ENCODE measurements at regions not wholly inside any gene's neighbourhood (a gene's known extent, or its start where the extent isn't known, plus 50 kb on each side); places are given as distances from the start of the nearest gene placed in this dataset.
"Not testable (repeated sequence)": the region's sequence is repeated elsewhere in the genome, so short reads cannot be mapped to it uniquely, and the experiment has no call there.

- H3K4me3 ChIP-seq (ENCODE audit: extremely low read depth, insufficient read depth, low read length, poor library complexity, severe bottlenecking) = no peak overlapping the region
- no peak overlapping the region for H3K27ac ChIP-seq (ENCODE audit: low read depth, low read length, severe bottlenecking)
- no peaks in the 10 kb centered on the region for H3K4me1 ChIP-seq (ENCODE audit: control insufficient read depth, insufficient read depth, low read length, poor library complexity, severe bottlenecking)
- no peaks in the 10 kb centered on the region for H3K36me3 ChIP-seq (ENCODE audit: control insufficient read depth, insufficient read depth, low read length)
- H3K9me3 ChIP-seq (ENCODE audit: control insufficient read depth, low read length) = no peaks in the 10 kb centered on the region
These were observed 123.6 kb upstream of the NR3C2 start for GRCh38 chr4:148565801-148566200.

GRCh38 chr4:148563684-148564083 is 121.5 kb upstream of the NR3C2 start:
- WGBS, 2 experiments (ENCODE audit: insufficient coverage in 2 of 2) = no CpG with 5 or more reads among the region's 3 CpGs

GRCh38 chr4:148561467-148561866 is 119.3 kb upstream of the NR3C2 start:
- no peaks in the 10 kb centered on the region for H3K36me3 ChIP-seq (ENCODE audit: control insufficient read depth, insufficient read depth, low read length)
- WGBS, 2 experiments (ENCODE audit: insufficient coverage in 2 of 2) = no CpG with 5 or more reads among the region's 1 CpG
- H3K4me1 ChIP-seq (ENCODE audit: control insufficient read depth, insufficient read depth, low read length, poor library complexity, severe bottlenecking) = no peaks in the 10 kb centered on the region
- H3K27ac ChIP-seq (ENCODE audit: low read depth, low read length, severe bottlenecking) = no peak overlapping the region
- H3K9me3 ChIP-seq (ENCODE audit: control insufficient read depth, low read length) = no peaks in the 10 kb centered on the region
- H3K4me3 ChIP-seq (ENCODE audit: extremely low read depth, insufficient read depth, low read length, poor library complexity, severe bottlenecking) = no peak overlapping the region

More at GRCh38 chr4:148563684-148564083, 121.5 kb upstream of the NR3C2 start:
- no peaks in the 10 kb centered on the region for H3K4me1 ChIP-seq (ENCODE audit: control insufficient read depth, insufficient read depth, low read length, poor library complexity, severe bottlenecking)
- no peaks in the 10 kb centered on the region for H3K9me3 ChIP-seq (ENCODE audit: control insufficient read depth, low read length)
- H3K4me3 ChIP-seq (ENCODE audit: extremely low read depth, insufficient read depth, low read length, poor library complexity, severe bottlenecking) = no peak overlapping the region
- H3K27ac ChIP-seq (ENCODE audit: low read depth, low read length, severe bottlenecking) = no peak overlapping the region
- H3K36me3 ChIP-seq (ENCODE audit: control insufficient read depth, insufficient read depth, low read length) = no peaks in the 10 kb centered on the region

DNA sequence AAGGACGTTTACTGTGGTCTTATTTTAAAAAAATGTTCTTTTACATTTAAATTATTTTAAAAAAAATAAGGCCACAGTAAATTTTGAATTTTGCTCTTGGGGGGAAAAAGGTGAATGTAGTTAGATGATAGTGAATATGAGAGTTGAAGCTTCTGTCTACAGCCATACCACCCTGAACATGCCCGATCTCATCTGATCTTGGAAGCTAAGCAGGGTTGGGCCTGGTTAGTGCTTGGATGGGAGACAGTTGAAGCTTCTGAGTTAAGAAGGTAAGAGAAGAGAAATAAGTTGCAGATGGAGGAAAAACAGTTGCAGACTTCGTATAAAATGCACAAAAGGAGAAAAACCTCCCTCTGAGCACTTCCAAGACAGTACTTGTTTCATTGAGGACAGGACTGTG is 115.6 kb upstream of the NR3C2 start:
- Histone ChIP-seq H3K27ac (ENCODE audit: low read depth, low read length, severe bottlenecking) (no peak overlapping the region), H3K9me3 (ENCODE audit: control insufficient read depth, low read length) (no peaks in the 10 kb centered on the region), H3K4me3 (ENCODE audit: extremely low read depth, insufficient read depth, low read length, poor library complexity, severe bottlenecking) (no peak overlapping the region), H3K36me3 (ENCODE audit: control insufficient read depth, insufficient read depth, low read length) (no peaks in the 10 kb centered on the region), H3K4me1 (ENCODE audit: control insufficient read depth, insufficient read depth, low read length, poor library complexity, severe bottlenecking) (no peaks in the 10 kb centered on the region)
- WGBS, 2 experiments (ENCODE audit: insufficient coverage in 2 of 2) = no CpG with 5 or more reads among the region's 3 CpGs

DNA sequence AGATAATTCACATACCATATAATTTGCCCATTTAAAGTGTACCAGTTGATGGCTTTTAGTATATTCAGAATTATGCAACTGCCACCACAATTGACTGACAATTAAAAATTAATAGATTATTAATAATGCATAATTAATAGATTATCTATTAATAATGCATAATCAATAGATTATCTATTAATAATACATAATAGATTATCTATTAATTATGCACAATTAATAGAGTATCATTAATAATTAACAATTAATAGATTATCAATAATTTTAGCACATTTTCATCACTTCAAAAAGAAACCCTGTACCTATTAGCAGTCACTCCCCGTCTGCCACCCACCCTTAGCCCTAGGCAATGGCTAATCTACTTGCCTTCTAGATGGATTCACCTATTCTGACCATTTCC is 108.6 kb upstream of the NR3C2 start:
- Histone ChIP-seq H3K27ac (ENCODE audit: low read depth, low read length, severe bottlenecking) (no peak overlapping the region), H3K9me3 (ENCODE audit: control insufficient read depth, low read length) (no peaks in the 10 kb centered on the region), H3K36me3 (ENCODE audit: control insufficient read depth, insufficient read depth, low read length) (no peaks in the 10 kb centered on the region), H3K4me3 (ENCODE audit: extremely low read depth, insufficient read depth, low read length, poor library complexity, severe bottlenecking) (no peak overlapping the region), H3K4me1 (ENCODE audit: control insufficient read depth, insufficient read depth, low read length, poor library complexity, severe bottlenecking) (no peaks in the 10 kb centered on the region)
- 92 to 100% methylated on average over 1 of the region's 1 CpG for WGBS, 2 experiments (ENCODE audit: insufficient coverage in 2 of 2)

GRCh38 chr4:148542922-148543623 is 100.9 kb upstream of the NR3C2 start:
- Histone ChIP-seq H3K4me3 (ENCODE audit: extremely low read depth, insufficient read depth, low read length, poor library complexity, severe bottlenecking) (no peak overlapping the region), H3K27ac (ENCODE audit: low read depth, low read length, severe bottlenecking) (no peak overlapping the region), H3K36me3 (ENCODE audit: control insufficient read depth, insufficient read depth, low read length) (no peaks in the 10 kb centered on the region), H3K9me3 (ENCODE audit: control insufficient read depth, low read length) (no peaks in the 10 kb centered on the region), H3K4me1 (ENCODE audit: control insufficient read depth, insufficient read depth, low read length, poor library complexity, severe bottlenecking) (no peaks in the 10 kb centered on the region)
- 60 to 71% methylated on average over 1 of the region's 4 CpGs for WGBS, 2 experiments (ENCODE audit: insufficient coverage in 2 of 2)

GRCh38 chr4:148540622-148541326 is 98.6 kb upstream of the NR3C2 start:
- H3K27ac ChIP-seq (ENCODE audit: low read depth, low read length, severe bottlenecking) = no peak overlapping the region
- no peaks in the 10 kb centered on the region for H3K9me3 ChIP-seq (ENCODE audit: control insufficient read depth, low read length)
- no peaks in the 10 kb centered on the region for H3K4me1 ChIP-seq (ENCODE audit: control insufficient read depth, insufficient read depth, low read length, poor library complexity, severe bottlenecking)
- 71 to 85% methylated on average over 2 to 4 of the region's 4 CpGs for WGBS, 2 experiments (ENCODE audit: insufficient coverage in 2 of 2)
- H3K36me3 ChIP-seq (ENCODE audit: control insufficient read depth, insufficient read depth, low read length) = no peaks in the 10 kb centered on the region
- H3K4me3 ChIP-seq (ENCODE audit: extremely low read depth, insufficient read depth, low read length, poor library complexity, severe bottlenecking) = no peak overlapping the region

DNA sequence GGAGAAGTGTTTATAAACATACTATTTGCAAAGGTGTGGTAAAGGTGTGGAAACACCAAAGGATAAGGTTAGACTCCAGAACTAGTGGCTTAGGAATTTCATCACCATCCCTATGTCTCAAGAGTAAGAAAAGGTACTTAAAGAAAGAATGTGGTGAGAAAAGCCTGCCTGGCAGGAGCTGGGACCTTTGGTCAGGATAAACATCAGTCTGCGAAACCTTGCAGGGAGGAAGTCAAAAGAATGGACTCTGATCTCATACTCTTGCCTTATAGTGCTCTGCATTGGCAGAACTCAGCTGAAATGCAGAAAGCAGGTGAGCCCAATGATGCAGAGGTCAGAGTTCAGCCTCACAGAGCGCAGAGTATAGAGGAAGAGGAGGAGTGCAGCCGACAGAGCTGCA is 97.2 kb upstream of the NR3C2 start:
- H3K9me3 ChIP-seq (ENCODE audit: control insufficient read depth, low read length) = no peaks in the 10 kb centered on the region
- H3K4me1 ChIP-seq (ENCODE audit: control insufficient read depth, insufficient read depth, low read length, poor library complexity, severe bottlenecking) = no peaks in the 10 kb centered on the region
- 93% methylated on average over 2 of the region's 3 CpGs; no CpG with 5 or more reads in 1 of the 2 experiments for WGBS, 2 experiments (ENCODE audit: insufficient coverage in 2 of 2)
- H3K27ac ChIP-seq (ENCODE audit: low read depth, low read length, severe bottlenecking) = no peak overlapping the region
- H3K4me3 ChIP-seq (ENCODE audit: extremely low read depth, insufficient read depth, low read length, poor library complexity, severe bottlenecking) = no peak overlapping the region
- no peaks in the 10 kb centered on the region for H3K36me3 ChIP-seq (ENCODE audit: control insufficient read depth, insufficient read depth, low read length)

DNA sequence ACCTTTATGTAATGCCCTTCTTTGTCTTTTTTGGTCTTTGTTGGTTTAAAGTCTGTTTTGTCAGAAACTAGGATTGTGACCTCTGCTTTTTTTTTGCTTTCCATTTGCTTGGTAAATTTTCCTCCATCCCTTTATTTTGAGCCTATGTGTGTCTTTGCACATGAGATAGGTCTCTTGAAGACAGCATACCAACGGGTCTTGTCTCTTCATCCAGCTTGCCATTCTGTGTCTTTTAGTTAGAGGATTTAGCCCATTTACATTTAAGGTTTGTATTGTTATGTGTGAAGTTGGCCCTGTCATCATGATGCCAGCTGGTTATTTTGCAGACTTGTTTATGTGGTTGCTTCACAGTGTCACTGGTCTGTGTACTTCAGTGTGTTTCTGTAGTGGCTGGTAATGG is 91.6 kb upstream of the NR3C2 start:
- WGBS, 2 experiments (ENCODE audit: insufficient coverage in 2 of 2) = 80 to 100% methylated on average over 1 of the region's 1 CpG
- H3K27ac ChIP-seq (ENCODE audit: low read depth, low read length, severe bottlenecking); H3K4me1 ChIP-seq (ENCODE audit: control insufficient read depth, insufficient read depth, low read length, poor library complexity, severe bottlenecking); H3K9me3 ChIP-seq (ENCODE audit: control insufficient read depth, low read length); H3K4me3 ChIP-seq (ENCODE audit: extremely low read depth, insufficient read depth, low read length, poor library complexity, severe bottlenecking); H3K36me3 ChIP-seq (ENCODE audit: control insufficient read depth, insufficient read depth, low read length): not testable (repeated sequence)

DNA sequence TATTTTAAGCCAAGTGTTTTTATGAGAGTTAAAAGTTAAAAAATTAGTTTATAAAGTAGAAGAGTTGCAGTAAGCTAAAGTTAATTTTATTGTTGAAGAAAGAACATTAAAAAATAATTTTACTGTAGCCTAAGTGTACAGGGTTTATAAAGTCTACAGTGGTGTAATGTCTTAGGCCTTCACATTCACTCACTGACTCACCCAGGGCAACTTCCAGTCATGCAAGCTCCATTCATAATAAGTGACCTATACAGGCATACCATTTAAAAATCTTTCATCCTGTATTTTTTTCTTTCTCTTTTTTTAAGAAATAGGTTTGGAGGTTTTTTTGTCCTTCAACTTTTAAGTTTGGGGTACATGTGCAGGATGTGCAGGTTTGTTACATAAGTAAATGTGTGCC is 87.9 kb upstream of the NR3C2 start:
- Histone ChIP-seq H3K36me3 (ENCODE audit: control insufficient read depth, insufficient read depth, low read length) (no peaks in the 10 kb centered on the region), H3K27ac (ENCODE audit: low read depth, low read length, severe bottlenecking) (no peak overlapping the region), H3K4me3 (ENCODE audit: extremely low read depth, insufficient read depth, low read length, poor library complexity, severe bottlenecking) (no peak overlapping the region), H3K9me3 (ENCODE audit: control insufficient read depth, low read length) (no peaks in the 10 kb centered on the region), H3K4me1 (ENCODE audit: control insufficient read depth, insufficient read depth, low read length, poor library complexity, severe bottlenecking) (no peaks in the 10 kb centered on the region)

- H3K9me3 ChIP-seq (ENCODE audit: control insufficient read depth, low read length) = no peaks in the 10 kb centered on the region
- H3K4me1 ChIP-seq (ENCODE audit: control insufficient read depth, insufficient read depth, low read length, poor library complexity, severe bottlenecking) = no peaks in the 10 kb centered on the region
- no peak overlapping the region for H3K27ac ChIP-seq (ENCODE audit: low read depth, low read length, severe bottlenecking)
- H3K36me3 ChIP-seq (ENCODE audit: control insufficient read depth, insufficient read depth, low read length) = no peaks in the 10 kb centered on the region
- no peak overlapping the region for H3K4me3 ChIP-seq (ENCODE audit: extremely low read depth, insufficient read depth, low read length, poor library complexity, severe bottlenecking)
These were observed 85.4 kb upstream of the NR3C2 start for GRCh38 chr4:148527571-148527970.

Measured in mesodermal cell (in vitro differentiated cells).